PC-9 (cell line): ENCODE measurements at regions not wholly inside any gene's neighbourhood (a gene's known extent, or its start where the extent isn't known, plus 50 kb on each side); places are given as distances from the start of the nearest gene placed in this dataset.

ENCODE experiments used
- BruUV-seq: library from RNA; stranded (reverse); fragments of 400-500 nt; replicated peaks from 2 replicates; lab custom pipeline; 2021; lab: Mats Ljungman, UMichigan
- CTCF ChIA-PET: fragments of 300-600 bp; sonication (Branson Sonifier 250); formaldehyde crosslinking; loops from one replicate; lab custom pipeline; 2022; ENCODE audit warnings: antibody characterized with exemption; lab: Charles Lee
- POLR2A ChIA-PET: fragments of 300-600 bp; sonication (Branson Sonifier 250); formaldehyde crosslinking; loops from one replicate; lab custom pipeline; 2022; ENCODE audit warnings: antibody characterized with exemption; ENCODE audit not compliant: unreplicated experiment; lab: Charles Lee
- DNase-seq, 2 experiments: peaks; one replicate each; pipeline versions ENCODE4 v3.0.0 to v3.0.0-alpha.2; 2015 to 2022; ENCODE audit warnings: mixed read lengths in 1 of 2
- H2AFZ ChIP-seq: fragments of 200-600 bp; sonication (generic); 2 replicates; pipeline ENCODE4 v1.8.1; 2017; ENCODE audit warnings: antibody characterized with exemption
- H3F3A ChIP-seq: fragments of 200-600 bp; sonication (generic); 2 replicates; pipeline ENCODE4 v1.8.1; 2017; ENCODE audit warnings: antibody characterized with exemption, mild to moderate bottlenecking, low read depth; ENCODE audit not compliant: insufficient read depth
- H3K27ac ChIP-seq: fragments of 200-600 bp; sonication (generic); 2 replicates; pipeline ENCODE4 v1.6.1; 2016; ENCODE audit warnings: mixed run types
- H3K27me3 ChIP-seq: fragments of 200-600 bp; sonication (generic); 2 replicates; pipeline ENCODE4 v1.6.1; 2016; ENCODE audit warnings: low read depth, mixed run types; ENCODE audit not compliant: insufficient read depth
- H3K36me3 ChIP-seq: fragments of 200-600 bp; sonication (generic); 2 replicates; pipeline ENCODE4 v1.6.1; 2016; ENCODE audit warnings: low read depth, mixed run types
- H3K4me1 ChIP-seq: fragments of 200-600 bp; sonication (generic); replicated peaks from 2 replicates; pipeline ENCODE4 v1.6.1; 2016; ENCODE audit warnings: mixed run types; ENCODE audit not compliant: insufficient read depth
- H3K4me2 ChIP-seq: fragments of 200-600 bp; sonication (generic); 2 replicates; pipeline ENCODE4 v1.6.1; 2017; ENCODE audit warnings: mixed run types
- H3K4me3 ChIP-seq: fragments of 200-600 bp; sonication (generic); 2 replicates; pipeline ENCODE4 v1.6.1; 2016; ENCODE audit warnings: mixed run types
- H3K79me2 ChIP-seq: fragments of 200-600 bp; sonication (generic); 2 replicates; pipeline ENCODE4 v1.6.1; 2017; ENCODE audit warnings: low read depth, mixed run types
- H3K9me2 ChIP-seq: fragments of 200-600 bp; sonication (generic); 2 replicates; pipeline ENCODE4 v1.8.1; 2017; ENCODE audit warnings: mild to moderate bottlenecking; ENCODE audit not compliant: insufficient read depth
- H3K9me3 ChIP-seq: fragments of 200-600 bp; sonication (generic); 2 replicates; pipeline ENCODE4 v1.8.1; 2016; ENCODE audit warnings: low read depth; ENCODE audit not compliant: insufficient read depth
- H4K20me1 ChIP-seq: fragments of 200-600 bp; sonication (generic); 2 replicates; pipeline ENCODE4 v1.8.1; 2017; ENCODE audit not compliant: insufficient read depth
- EZH2 ChIP-seq: fragments of 200-600 bp; sonication (generic); IDR thresholded peaks from 2 replicates; pipeline ENCODE4 v1.8.0; 2017; ENCODE audit warnings: antibody characterized with exemption, low read depth
- intact Hi-C: fragments of 100-400 bp; cut with micrococcal nuclease; formaldehyde crosslinking; loops from one replicate; pipeline ENCODE4 v1.10.0; 2022; ENCODE audit not compliant: unreplicated experiment
- TF ChIP-seq, protein P1 (sequence below): fragments of 200-600 bp; sonication (generic); conservative IDR thresholded peaks from 2 replicates; pipeline ENCODE4 v1.6.1; 2017; ENCODE audit warnings: mixed run types, antibody characterized with exemption, mild to moderate bottlenecking, moderate library complexity

DNA sequence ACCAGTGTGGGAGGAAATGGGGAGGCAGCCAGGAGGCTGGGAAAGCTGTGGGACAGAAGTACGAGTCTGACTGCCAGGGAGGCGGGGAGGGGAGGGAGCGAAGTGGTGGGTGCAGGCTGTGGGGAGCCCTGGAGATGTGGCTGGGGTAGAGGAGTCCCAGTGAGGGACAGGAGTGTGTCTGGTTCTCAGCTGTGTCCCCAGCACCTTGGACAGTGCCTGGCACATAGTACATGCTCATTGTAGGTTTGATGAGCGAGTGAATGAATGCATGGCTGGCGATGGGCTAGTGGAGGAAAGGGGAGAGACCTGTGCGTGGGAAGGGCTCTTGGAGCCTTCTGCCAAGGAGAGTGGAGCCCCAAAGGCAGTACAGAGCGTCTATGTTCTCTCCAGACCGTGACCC, 104.1 kb downstream of the SIK1 start:
- no peak overlapping the region for H2AFZ ChIP-seq
- no peak overlapping the region for H3K4me2 ChIP-seq
- H3K36me3 ChIP-seq: no peaks in the 10 kb centered on the region
- H3K27me3 ChIP-seq: no peaks in the 10 kb centered on the region
- no peaks in the 10 kb centered on the region for H3K9me3 ChIP-seq
- H3K79me2 ChIP-seq: no peaks in the 10 kb centered on the region
- no peaks in the 10 kb centered on the region for H4K20me1 ChIP-seq
- intact Hi-C loops: no loop called here
- H3K9me2 ChIP-seq: no peaks in the 10 kb centered on the region
- BruUV-seq: no TSS peak
- ChIA-PET CTCF (no interaction called here), POLR2A (no interaction called here)
- no peaks in the 10 kb centered on the region for H3F3A ChIP-seq
- no peak for TF ChIP-seq EZH2
- peaks cover 13% of the 10 kb centered on the region for H3K4me1 ChIP-seq
- no peak for DNase-seq
- H3K27ac ChIP-seq: no peak overlapping the region
- H3K4me3 ChIP-seq: no peak overlapping the region

DNA sequence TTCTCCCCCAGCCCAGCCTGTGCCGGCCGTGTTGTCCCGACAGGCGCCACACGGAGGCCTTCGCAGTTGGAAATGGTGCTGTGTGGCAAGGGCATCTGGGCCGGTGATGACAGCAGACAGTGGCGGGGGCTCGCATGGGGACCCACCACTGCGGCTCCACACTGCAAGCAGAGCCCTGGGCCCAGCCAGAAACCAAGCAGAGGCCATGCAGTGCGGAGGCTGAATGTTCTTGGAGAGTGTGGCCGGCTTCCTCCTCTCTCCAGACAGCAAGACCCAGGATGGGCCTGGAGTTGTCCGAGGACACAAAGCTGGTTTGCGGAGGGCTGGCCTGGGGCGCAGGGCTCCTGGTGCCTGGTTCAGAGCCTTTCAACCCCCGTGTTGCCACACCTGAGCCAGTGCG, 104.6 kb downstream of the SIK1 start:
- no TSS peak for BruUV-seq
- Histone ChIP-seq H3K9me3 (no peaks in the 10 kb centered on the region), H3K4me2 (no peak overlapping the region), H3K9me2 (no peaks in the 10 kb centered on the region), H2AFZ (no peak overlapping the region), H3K36me3 (no peaks in the 10 kb centered on the region), H4K20me1 (no peaks in the 10 kb centered on the region), H3K4me3 (no peak overlapping the region), H3K27me3 (no peaks in the 10 kb centered on the region), H3F3A (no peaks in the 10 kb centered on the region), H3K4me1 (peaks cover 13% of the 10 kb centered on the region), H3K27ac (no peak overlapping the region), H3K79me2 (no peaks in the 10 kb centered on the region)
- TF ChIP-seq, protein P1, sequence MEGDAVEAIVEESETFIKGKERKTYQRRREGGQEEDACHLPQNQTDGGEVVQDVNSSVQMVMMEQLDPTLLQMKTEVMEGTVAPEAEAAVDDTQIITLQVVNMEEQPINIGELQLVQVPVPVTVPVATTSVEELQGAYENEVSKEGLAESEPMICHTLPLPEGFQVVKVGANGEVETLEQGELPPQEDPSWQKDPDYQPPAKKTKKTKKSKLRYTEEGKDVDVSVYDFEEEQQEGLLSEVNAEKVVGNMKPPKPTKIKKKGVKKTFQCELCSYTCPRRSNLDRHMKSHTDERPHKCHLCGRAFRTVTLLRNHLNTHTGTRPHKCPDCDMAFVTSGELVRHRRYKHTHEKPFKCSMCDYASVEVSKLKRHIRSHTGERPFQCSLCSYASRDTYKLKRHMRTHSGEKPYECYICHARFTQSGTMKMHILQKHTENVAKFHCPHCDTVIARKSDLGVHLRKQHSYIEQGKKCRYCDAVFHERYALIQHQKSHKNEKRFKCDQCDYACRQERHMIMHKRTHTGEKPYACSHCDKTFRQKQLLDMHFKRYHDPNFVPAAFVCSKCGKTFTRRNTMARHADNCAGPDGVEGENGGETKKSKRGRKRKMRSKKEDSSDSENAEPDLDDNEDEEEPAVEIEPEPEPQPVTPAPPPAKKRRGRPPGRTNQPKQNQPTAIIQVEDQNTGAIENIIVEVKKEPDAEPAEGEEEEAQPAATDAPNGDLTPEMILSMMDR: no peak
- TF ChIP-seq EZH2: no peak
- CTCF ChIA-PET: no interaction called here
- intact Hi-C loops: no loop called here
- no peak for DNase-seq
- POLR2A ChIA-PET: no interaction called here

DNA sequence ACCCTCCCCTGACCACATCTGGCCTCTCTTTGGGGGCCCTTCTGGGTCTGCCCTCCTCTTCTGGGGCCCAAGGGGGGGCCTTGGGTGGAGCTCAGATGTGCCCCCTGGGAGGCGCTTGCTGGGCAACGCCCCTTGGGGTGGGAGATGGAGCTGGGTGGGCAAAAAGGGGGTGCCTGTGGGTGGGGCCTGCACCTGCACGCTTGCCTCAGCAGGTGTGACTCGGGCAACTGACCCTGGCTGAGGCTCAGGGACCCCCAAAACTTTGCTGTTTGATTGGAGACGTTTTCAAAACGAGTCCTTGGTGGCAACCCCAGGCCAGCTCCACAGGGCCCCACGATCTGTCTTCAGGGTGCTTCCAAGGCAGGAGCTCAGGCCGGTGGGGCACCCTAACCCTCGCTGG, 105.3 kb downstream of the SIK1 start:
- intact Hi-C loops: no loop called here
- no peaks in the 10 kb centered on the region for H3K9me3 ChIP-seq
- no peak overlapping the region for H3K4me2 ChIP-seq
- H3F3A ChIP-seq: no peaks in the 10 kb centered on the region
- TF ChIP-seq, protein P1: no peak
- TF ChIP-seq EZH2: no peak
- no peaks in the 10 kb centered on the region for H3K9me2 ChIP-seq
- H3K27me3 ChIP-seq: no peaks in the 10 kb centered on the region
- no TSS peak for BruUV-seq
- no peak overlapping the region for H2AFZ ChIP-seq
- H3K79me2 ChIP-seq: no peaks in the 10 kb centered on the region
- no peaks in the 10 kb centered on the region for H4K20me1 ChIP-seq
- peaks cover 13% of the 10 kb centered on the region for H3K4me1 ChIP-seq
- no peak for DNase-seq
- no peak overlapping the region for H3K4me3 ChIP-seq
- ChIA-PET CTCF (no interaction called here), POLR2A (no interaction called here)
- H3K36me3 ChIP-seq: no peaks in the 10 kb centered on the region
- no peak overlapping the region for H3K27ac ChIP-seq

DNA sequence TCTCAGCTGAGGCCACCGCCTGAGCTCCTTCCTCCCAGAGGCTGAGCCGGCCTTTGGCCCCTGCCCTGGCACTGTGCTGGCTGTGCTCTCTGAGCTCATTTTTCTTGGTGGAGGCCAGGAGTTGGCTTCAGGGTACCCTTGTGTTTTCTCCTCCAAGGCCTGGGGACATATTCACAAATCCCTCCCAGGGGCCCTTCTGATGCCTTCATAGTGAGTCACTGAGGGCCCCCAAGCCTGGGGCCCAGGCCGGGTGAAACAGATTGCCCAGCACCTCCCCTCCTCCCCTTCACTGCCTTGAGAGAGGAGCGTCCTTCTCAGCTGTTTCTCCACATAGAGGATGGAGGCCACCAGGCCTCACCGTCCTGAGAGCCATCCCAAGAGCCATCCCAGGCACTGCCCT, 105.8 kb downstream of the SIK1 start:
- no peaks in the 10 kb centered on the region for H3K9me2 ChIP-seq
- intact Hi-C loops: no loop called here
- H3K27ac ChIP-seq: no peak overlapping the region
- no peaks in the 10 kb centered on the region for H3K36me3 ChIP-seq
- no peak overlapping the region for H3K4me3 ChIP-seq
- ChIA-PET POLR2A (no interaction called here), CTCF (no interaction called here)
- no peak overlapping the region for H2AFZ ChIP-seq
- no peaks in the 10 kb centered on the region for H3K27me3 ChIP-seq
- no peaks in the 10 kb centered on the region for H3K9me3 ChIP-seq
- no peaks in the 10 kb centered on the region for H4K20me1 ChIP-seq
- H3K4me1 ChIP-seq: peaks cover 13% of the 10 kb centered on the region
- no peak for DNase-seq
- no peaks in the 10 kb centered on the region for H3F3A ChIP-seq
- no TSS peak for BruUV-seq
- TF ChIP-seq, protein P1: no peak
- TF ChIP-seq EZH2: no peak
- H3K79me2 ChIP-seq: no peaks in the 10 kb centered on the region
- H3K4me2 ChIP-seq: no peak overlapping the region
